ENCODE measurements at regions not wholly inside any gene's neighbourhood (a gene's known extent, or its start where the extent isn't known, plus 50 kb on each side); places are given as distances from the start of the nearest gene placed in this dataset.
A peak's percentile ranks its signal among the peaks of the same experiment; 100 is the strongest.

DNA sequence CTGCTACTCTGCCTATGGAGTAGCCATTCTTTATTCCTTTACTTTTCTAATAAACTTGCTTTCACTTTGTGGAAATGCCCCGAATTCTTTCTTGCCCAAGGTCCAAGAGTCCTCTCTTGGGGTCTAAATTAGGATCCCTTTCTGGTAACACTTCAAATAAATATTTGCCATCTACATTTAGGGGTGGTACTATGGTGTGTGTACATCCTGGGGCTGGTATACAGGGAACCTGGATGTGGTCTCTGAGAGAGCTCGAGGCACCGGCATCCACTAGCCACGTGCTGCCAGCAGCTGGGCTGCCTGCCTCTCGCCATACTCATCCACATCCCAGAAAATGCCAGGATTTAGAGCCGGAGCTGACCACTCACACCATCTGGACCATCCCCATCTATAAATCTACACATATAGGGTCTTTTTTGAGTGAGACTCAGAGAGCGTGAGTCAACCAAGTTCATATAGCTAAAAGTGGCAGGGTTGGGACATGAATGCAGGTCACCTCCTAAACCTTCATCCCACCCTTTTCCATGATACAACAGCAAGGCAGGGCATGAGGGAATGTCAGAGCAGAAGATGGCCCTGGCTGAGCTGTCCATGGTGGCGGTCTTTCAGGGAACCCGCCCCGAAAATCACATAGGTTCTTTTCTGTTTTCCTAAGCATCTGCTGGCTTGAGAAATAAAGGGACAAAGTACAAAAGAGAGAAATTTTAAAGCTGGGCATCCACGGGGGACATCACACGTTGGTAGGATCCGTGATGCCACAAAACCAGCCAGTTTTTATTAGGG, 76.6 kb upstream of the F3 start:
- TF ChIP-seq ZC3H10 (CRISPR knock-in tag; IDR thresholded peaks at IDR 0.05) (no peak), ZFP30 (CRISPR knock-in tag; IDR thresholded peaks at IDR 0.05) (no peak), PPARA (CRISPR knock-in tag; IDR thresholded peaks at IDR 0.05; ENCODE audit: borderline replicate concordance) (no peak), OSR1 (CRISPR knock-in tag; IDR thresholded peaks at IDR 0.05) (no peak), TCF4 (CRISPR knock-in tag; IDR thresholded peaks at IDR 0.05; ENCODE audit: borderline replicate concordance) (no peak), BACH2 (CRISPR knock-in tag; IDR thresholded peaks at IDR 0.05; ENCODE audit: borderline replicate concordance) (no peak), ZNF8 (CRISPR knock-in tag; IDR thresholded peaks at IDR 0.05) (no peak), ISL1 (CRISPR knock-in tag; IDR thresholded peaks at IDR 0.05) (no peak), CSDC2 (CRISPR knock-in tag; IDR thresholded peaks at IDR 0.05) (no peak), GLIS3 (CRISPR knock-in tag; IDR thresholded peaks at IDR 0.05) (no peak), ESRRG (CRISPR knock-in tag; IDR thresholded peaks at IDR 0.05) (no peak), ZNF565 (CRISPR knock-in tag; conservative IDR thresholded peaks at IDR 0.05; ENCODE audit: low read depth) (no peak), RARB (CRISPR knock-in tag; IDR thresholded peaks at IDR 0.05) (no peak), ZFP3 (CRISPR knock-in tag; IDR thresholded peaks at IDR 0.05) (no peak), SNAI2 (CRISPR knock-in tag; IDR thresholded peaks at IDR 0.05) (no peak), ARNTL (CRISPR knock-in tag; IDR thresholded peaks at IDR 0.05; ENCODE audit: borderline replicate concordance, low read depth) (no peak)
- TF ChIP-seq, protein P1, sequence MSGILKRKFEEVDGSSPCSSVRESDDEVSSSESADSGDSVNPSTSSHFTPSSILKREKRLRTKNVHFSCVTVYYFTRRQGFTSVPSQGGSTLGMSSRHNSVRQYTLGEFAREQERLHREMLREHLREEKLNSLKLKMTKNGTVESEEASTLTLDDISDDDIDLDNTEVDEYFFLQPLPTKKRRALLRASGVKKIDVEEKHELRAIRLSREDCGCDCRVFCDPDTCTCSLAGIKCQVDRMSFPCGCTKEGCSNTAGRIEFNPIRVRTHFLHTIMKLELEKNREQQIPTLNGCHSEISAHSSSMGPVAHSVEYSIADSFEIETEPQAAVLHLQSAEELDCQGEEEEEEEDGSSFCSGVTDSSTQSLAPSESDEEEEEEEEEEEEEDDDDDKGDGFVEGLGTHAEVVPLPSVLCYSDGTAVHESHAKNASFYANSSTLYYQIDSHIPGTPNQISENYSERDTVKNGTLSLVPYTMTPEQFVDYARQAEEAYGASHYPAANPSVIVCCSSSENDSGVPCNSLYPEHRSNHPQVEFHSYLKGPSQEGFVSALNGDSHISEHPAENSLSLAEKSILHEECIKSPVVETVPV (CRISPR knock-in tag; IDR thresholded peaks at IDR 0.05), result no peak
- TF ChIP-seq, protein P2, sequence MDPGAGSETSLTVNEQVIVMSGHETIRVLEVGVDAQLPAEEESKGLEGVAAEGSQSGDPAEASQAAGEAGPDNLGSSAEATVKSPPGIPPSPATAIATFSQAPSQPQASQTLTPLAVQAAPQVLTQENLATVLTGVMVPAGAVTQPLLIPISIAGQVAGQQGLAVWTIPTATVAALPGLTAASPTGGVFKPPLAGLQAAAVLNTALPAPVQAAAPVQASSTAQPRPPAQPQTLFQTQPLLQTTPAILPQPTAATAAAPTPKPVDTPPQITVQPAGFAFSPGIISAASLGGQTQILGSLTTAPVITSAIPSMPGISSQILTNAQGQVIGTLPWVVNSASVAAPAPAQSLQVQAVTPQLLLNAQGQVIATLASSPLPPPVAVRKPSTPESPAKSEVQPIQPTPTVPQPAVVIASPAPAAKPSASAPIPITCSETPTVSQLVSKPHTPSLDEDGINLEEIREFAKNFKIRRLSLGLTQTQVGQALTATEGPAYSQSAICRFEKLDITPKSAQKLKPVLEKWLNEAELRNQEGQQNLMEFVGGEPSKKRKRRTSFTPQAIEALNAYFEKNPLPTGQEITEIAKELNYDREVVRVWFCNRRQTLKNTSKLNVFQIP (CRISPR knock-in tag; IDR thresholded peaks at IDR 0.05; ENCODE audit: borderline replicate concordance, low read depth), result no peak
- TF ChIP-seq, protein P3, sequence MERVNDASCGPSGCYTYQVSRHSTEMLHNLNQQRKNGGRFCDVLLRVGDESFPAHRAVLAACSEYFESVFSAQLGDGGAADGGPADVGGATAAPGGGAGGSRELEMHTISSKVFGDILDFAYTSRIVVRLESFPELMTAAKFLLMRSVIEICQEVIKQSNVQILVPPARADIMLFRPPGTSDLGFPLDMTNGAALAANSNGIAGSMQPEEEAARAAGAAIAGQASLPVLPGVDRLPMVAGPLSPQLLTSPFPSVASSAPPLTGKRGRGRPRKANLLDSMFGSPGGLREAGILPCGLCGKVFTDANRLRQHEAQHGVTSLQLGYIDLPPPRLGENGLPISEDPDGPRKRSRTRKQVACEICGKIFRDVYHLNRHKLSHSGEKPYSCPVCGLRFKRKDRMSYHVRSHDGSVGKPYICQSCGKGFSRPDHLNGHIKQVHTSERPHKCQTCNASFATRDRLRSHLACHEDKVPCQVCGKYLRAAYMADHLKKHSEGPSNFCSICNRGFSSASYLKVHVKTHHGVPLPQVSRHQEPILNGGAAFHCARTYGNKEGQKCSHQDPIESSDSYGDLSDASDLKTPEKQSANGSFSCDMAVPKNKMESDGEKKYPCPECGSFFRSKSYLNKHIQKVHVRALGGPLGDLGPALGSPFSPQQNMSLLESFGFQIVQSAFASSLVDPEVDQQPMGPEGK (CRISPR knock-in tag; IDR thresholded peaks at IDR 0.05; ENCODE audit: borderline replicate concordance), result no peak
- ATAC-seq, result no peak

GRCh38 chr1:94617134-94617805, 75.7 kb upstream of the F3 start:
- ATAC-seq, result peak; percentile 50; the same call in 2 of the 3 replicates
- TF ChIP-seq TOX (CRISPR knock-in tag; IDR thresholded peaks at IDR 0.05; ENCODE audit: borderline replicate concordance) (no peak), ZNF565 (CRISPR knock-in tag; conservative IDR thresholded peaks at IDR 0.05; ENCODE audit: low read depth) (no peak), OSR1 (CRISPR knock-in tag; IDR thresholded peaks at IDR 0.05) (no peak), BACH2 (CRISPR knock-in tag; IDR thresholded peaks at IDR 0.05; ENCODE audit: borderline replicate concordance) (no peak), ZNF70 (CRISPR knock-in tag; IDR thresholded peaks at IDR 0.05) (no peak), ESRRG (CRISPR knock-in tag; IDR thresholded peaks at IDR 0.05) (no peak), GLIS3 (CRISPR knock-in tag; IDR thresholded peaks at IDR 0.05) (no peak), SNAI2 (CRISPR knock-in tag; IDR thresholded peaks at IDR 0.05) (no peak), TCF4 (CRISPR knock-in tag; IDR thresholded peaks at IDR 0.05; ENCODE audit: borderline replicate concordance) (no peak), ZNF8 (CRISPR knock-in tag; IDR thresholded peaks at IDR 0.05) (no peak), ZFP30 (CRISPR knock-in tag; IDR thresholded peaks at IDR 0.05) (no peak), CREB5 (CRISPR knock-in tag; IDR thresholded peaks at IDR 0.05; ENCODE audit: low read depth) (no peak), ISL1 (CRISPR knock-in tag; IDR thresholded peaks at IDR 0.05) (no peak)
- TF ChIP-seq, protein P1 (CRISPR knock-in tag; IDR thresholded peaks at IDR 0.05), result no peak
- TF ChIP-seq, protein P3 (CRISPR knock-in tag; IDR thresholded peaks at IDR 0.05; ENCODE audit: borderline replicate concordance), result no peak
- TF ChIP-seq, protein P2 (CRISPR knock-in tag; IDR thresholded peaks at IDR 0.05; ENCODE audit: borderline replicate concordance, low read depth), result no peak
